BJ (cell line): ENCODE measurements at regions not wholly inside any gene's neighbourhood (a gene's known extent, or its start where the extent isn't known, plus 50 kb on each side); places are given as distances from the start of the nearest gene placed in this dataset.
A peak's percentile ranks its signal among the peaks of the same experiment; 100 is the strongest.

Experiments
- CTCF ChIA-PET: fragments of 350-600 bp; formaldehyde crosslinking; extraction: SDS; loops from one replicate; lab custom pipeline; 2021; ENCODE audit warnings: antibody characterized with exemption, inconsistent platforms; lab: Yijun Ruan, JAX
- POLR2A ChIA-PET: fragments of 300-600 bp; sonication (Branson Sonifier 250); formaldehyde crosslinking; extraction: SDS; loops from one replicate; lab custom pipeline; 2021; ENCODE audit warnings: antibody characterized with exemption; lab: Charles Lee
- DNase-seq: peaks from one replicate; pipeline ENCODE4 v3.0.0-alpha.2; 2011; ENCODE audit warnings: low read depth
- H3K27me3 ChIP-seq: 2 replicates; pipeline ENCODE4 v1.6.0; 2011; ENCODE audit warnings: low read length; ENCODE audit not compliant: control insufficient read depth, insufficient read depth
- H3K36me3 ChIP-seq: 2 replicates; pipeline ENCODE4 v1.5.1; 2011; ENCODE audit warnings: low read length; ENCODE audit not compliant: control insufficient read depth, insufficient read depth
- H3K4me3 ChIP-seq: 2 replicates; pipeline ENCODE4 v1.5.1; 2011; ENCODE audit warnings: low read depth, mild to moderate bottlenecking, control low read depth, low read length
- TF ChIP-seq, protein P1 (sequence below): IDR thresholded peaks from 2 replicates; pipeline ENCODE4 v1.5.1; 2011; ENCODE audit warnings: low read depth, mild to moderate bottlenecking, control low read depth, inconsistent platforms, low read length, moderate library complexity; ENCODE audit not compliant: insufficient read depth

DNA sequence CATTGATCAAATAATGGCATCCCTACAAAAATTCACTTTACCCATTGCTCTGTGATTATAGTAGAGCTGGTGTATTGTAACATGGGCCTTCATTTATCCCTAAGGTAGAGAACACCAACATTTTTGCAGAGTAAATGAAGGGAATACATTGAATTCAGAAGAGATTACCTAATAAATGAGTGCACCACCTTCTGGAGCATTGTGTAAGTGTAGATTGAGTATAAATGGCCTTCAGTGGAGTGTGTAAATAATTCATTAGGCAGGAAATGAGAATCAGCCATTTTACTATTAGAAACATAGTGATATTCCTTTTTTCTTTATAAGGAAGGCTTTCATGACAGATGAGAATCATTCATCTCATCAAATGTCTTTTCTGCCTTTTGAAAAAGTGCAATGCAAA is 155.8 kb downstream of the FAM47B start:
- POLR2A ChIA-PET, result no interaction called here

DNA sequence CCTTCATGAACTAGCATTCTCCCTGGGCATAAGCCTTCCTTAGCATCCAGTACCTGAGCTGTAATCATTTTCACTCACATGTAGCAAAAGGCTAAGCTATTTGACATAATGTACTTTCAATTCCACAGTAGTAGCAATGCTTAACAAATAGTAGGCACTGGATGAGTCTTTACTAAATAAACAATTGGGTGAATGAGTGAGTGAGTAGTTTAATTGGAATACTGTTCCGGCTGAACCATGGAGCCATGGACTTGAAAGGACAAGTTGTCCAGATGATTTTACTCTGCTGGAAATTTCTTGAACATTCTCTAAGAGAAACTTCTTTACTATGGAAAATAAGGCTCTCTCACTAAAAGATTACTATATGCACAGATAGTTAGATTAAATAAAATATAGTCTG is 159.3 kb downstream of the FAM47B start:
- Histone ChIP-seq H3K27me3 (no peaks in the 10 kb centered on the region), H3K36me3 (no peaks in the 10 kb centered on the region), H3K4me3 (no peak overlapping the region)
- CTCF ChIA-PET, result no interaction called here
- DNase-seq, result no peak
- POLR2A ChIA-PET, result no interaction called here
- TF ChIP-seq, protein P1, sequence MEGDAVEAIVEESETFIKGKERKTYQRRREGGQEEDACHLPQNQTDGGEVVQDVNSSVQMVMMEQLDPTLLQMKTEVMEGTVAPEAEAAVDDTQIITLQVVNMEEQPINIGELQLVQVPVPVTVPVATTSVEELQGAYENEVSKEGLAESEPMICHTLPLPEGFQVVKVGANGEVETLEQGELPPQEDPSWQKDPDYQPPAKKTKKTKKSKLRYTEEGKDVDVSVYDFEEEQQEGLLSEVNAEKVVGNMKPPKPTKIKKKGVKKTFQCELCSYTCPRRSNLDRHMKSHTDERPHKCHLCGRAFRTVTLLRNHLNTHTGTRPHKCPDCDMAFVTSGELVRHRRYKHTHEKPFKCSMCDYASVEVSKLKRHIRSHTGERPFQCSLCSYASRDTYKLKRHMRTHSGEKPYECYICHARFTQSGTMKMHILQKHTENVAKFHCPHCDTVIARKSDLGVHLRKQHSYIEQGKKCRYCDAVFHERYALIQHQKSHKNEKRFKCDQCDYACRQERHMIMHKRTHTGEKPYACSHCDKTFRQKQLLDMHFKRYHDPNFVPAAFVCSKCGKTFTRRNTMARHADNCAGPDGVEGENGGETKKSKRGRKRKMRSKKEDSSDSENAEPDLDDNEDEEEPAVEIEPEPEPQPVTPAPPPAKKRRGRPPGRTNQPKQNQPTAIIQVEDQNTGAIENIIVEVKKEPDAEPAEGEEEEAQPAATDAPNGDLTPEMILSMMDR, result no peak

More for the DNA sequence above, 155.8 kb downstream of the FAM47B start:
- DNase-seq, result no peak
- TF ChIP-seq, protein P1, result peak; percentile 12; the same call in 1 of the 2 replicates
- Histone ChIP-seq H3K27me3 (no peaks in the 10 kb centered on the region), H3K4me3 (no peak overlapping the region), H3K36me3 (no peaks in the 10 kb centered on the region)
- CTCF ChIA-PET, result interaction anchor here (1.9 kb wide), 1 partner anchor 460 kb away, joined by 4 read pairs; no protein-coding TSS in a partner anchor

DNA sequence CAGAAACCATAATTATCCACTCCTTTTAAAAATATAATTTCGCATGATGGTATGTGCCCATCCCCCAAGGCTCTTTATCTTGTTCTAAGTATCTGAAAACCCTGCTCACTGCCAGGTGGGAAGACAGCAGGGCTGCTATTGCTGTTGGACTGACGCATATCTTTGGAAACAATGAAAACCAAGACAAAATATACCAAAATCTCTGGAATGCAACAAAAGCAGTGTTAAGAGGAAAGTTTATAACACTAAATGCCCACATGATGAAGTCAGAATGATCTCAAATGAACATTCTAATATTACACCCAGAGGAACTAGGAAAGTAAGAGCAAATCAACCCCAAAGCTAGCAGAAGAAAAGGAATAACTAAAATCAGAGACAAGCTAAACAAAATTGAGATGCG is 162.0 kb downstream of the FAM47B start:
- TF ChIP-seq, protein P1, result no peak
- POLR2A ChIA-PET, result no interaction called here
- no peak overlapping the region for H3K4me3 ChIP-seq
- H3K27me3 ChIP-seq, result no peaks in the 10 kb centered on the region
- CTCF ChIA-PET, result no interaction called here
- DNase-seq, result no peak
- no peaks in the 10 kb centered on the region for H3K36me3 ChIP-seq

DNA sequence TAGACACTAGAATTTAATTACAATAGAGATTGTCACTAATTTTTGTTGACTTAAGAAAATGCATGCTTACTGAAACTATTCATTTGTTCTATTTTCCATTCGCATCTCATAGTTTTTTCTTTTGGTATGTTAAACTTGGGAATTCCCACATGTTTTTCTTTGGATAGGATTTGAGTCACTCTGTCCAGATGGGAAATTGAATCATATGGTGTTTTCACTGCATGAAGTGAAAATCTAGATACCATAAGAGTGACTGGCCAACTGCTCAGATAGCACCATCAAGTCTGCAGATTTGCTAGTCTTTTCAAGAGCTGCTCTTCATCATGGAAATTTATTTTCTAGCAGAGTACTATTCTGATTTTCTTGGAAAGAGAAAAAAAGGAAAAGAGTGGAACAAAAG is 172.6 kb downstream of the FAM47B start:
- peak; percentile 31 for DNase-seq
- ChIA-PET POLR2A (no interaction called here), CTCF (no interaction called here)
- Histone ChIP-seq H3K4me3 (no peak overlapping the region), H3K27me3 (no peaks in the 10 kb centered on the region), H3K36me3 (no peaks in the 10 kb centered on the region)
- TF ChIP-seq, protein P1, result no peak

DNA sequence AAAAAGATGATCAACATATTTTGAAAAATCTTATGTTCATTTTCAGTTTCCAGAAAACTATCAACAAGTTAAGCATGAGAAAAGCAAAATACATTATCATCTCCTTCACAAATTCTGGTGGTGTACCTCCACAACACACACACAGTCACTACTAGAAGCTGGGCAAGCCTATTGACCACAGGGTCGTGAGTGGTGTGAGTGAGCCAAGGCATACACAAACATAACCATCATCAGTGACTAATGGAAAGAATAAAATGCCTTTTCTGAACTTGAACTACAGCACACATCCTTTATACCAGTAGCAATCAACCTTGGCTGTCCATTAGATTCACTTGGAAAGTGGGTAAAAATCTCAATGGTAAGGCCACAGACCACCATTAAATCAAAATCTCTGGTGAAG is 180.2 kb downstream of the FAM47B start:
- Histone ChIP-seq H3K27me3 (no peaks in the 10 kb centered on the region), H3K4me3 (no peak overlapping the region), H3K36me3 (no peaks in the 10 kb centered on the region)
- DNase-seq, result no peak
- POLR2A ChIA-PET, result no interaction called here
- TF ChIP-seq, protein P1, result no peak
- CTCF ChIA-PET, result no interaction called here
